ENCODE measurements at regions not wholly inside any gene's neighbourhood (a gene's known extent, or its start where the extent isn't known, plus 50 kb on each side); places are given as distances from the start of the nearest gene placed in this dataset.

- intact Hi-C loops (cut with DNase I; ENCODE audit: low total_unique reads) = no loop called here
- Histone ChIP-seq H3K4me1 (no peaks in the 10 kb centered on the region), H3K9me3 (no peaks in the 10 kb centered on the region), H3K4me3 (no peak overlapping the region), H3K36me3 (no peaks in the 10 kb centered on the region), H3K27me3 (no peaks in the 10 kb centered on the region), H3K27ac (no peak overlapping the region)
- TF ChIP-seq CTCF (IDR thresholded peaks at IDR 0.05) (no peak), POLR2A (IDR thresholded peaks at IDR 0.05) (no peak)
- no peak for DNase-seq
Observed at GRCh38 chr17:69810326-69810965, 264.6 kb upstream of the KCNJ16 start.

DNA sequence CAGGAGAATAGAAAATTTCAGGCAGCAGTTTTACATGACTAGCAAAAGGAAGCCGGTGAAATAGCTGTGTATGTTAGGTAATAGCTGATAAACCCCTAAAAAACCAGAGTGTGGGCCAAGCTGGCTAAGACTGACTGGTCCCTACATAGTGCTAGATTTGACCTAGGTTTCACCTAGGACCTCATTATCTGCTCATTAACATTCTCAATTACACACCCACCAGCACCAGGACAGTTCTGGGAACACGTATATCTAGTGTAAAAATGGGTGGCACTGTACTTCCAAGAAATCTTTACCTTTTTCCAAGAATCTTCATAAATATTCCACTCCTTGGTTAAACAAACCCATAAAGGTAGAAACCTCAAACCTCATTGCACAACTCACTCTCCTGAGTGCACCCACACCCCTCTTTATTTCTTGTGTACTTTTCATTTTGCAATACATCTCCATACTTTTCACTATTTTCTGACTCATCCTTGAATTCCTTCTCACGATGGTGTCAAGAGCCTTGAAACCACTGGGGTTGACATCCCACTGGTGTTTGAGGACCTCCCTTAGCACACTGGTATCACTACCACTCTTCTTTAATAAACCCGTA is 262.7 kb upstream of the KCNJ16 start:
- Histone ChIP-seq H3K4me1 (no peaks in the 10 kb centered on the region), H3K4me3 (no peak overlapping the region), H3K27me3 (no peaks in the 10 kb centered on the region), H3K9me3 (no peaks in the 10 kb centered on the region), H3K27ac (no peak overlapping the region), H3K36me3 (no peaks in the 10 kb centered on the region)
- intact Hi-C loops (cut with DNase I; ENCODE audit: low total_unique reads) = no loop called here
- TF ChIP-seq POLR2A (IDR thresholded peaks at IDR 0.05) = no peak
- TF ChIP-seq CTCF (IDR thresholded peaks at IDR 0.05) = no peak
- no peak for DNase-seq

- intact Hi-C loops (cut with DNase I; ENCODE audit: low total_unique reads) = no loop called here
- no peaks in the 10 kb centered on the region for H3K36me3 ChIP-seq
- TF ChIP-seq CTCF (IDR thresholded peaks at IDR 0.05) = no peak
Observed at GRCh38 chr17:69814031-69814430, 261.0 kb upstream of the KCNJ16 start.

DNA sequence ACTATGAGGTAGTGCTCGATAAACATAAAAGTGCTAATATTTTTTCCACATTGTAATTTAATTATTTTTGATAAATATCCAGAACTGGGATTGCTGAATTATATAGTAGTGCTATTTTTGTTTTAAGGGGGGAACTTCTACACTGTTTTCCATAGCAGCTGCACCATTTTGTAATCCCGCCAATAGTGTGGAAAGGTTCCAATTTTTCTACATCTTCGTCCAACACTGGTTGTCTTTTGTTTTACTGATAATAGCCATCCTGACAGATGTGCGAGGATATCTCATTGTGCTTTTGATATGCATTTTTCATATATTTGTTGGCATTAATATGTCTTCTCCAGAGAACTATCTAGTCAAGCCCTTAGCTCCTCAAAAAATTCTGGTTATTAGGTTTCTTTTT is 259.6 kb upstream of the KCNJ16 start:
- no peak for DNase-seq
- Histone ChIP-seq H3K4me1 (no peaks in the 10 kb centered on the region), H3K36me3 (no peaks in the 10 kb centered on the region)

More at GRCh38 chr17:69814031-69814430, 261.0 kb upstream of the KCNJ16 start:
- no peak for DNase-seq
- H3K27ac ChIP-seq = no peak overlapping the region
- H3K27me3 ChIP-seq = no peaks in the 10 kb centered on the region
- H3K4me3 ChIP-seq = no peak overlapping the region
- H3K4me1 ChIP-seq = no peaks in the 10 kb centered on the region
- no peaks in the 10 kb centered on the region for H3K9me3 ChIP-seq

More for the DNA sequence above, 259.6 kb upstream of the KCNJ16 start:
- intact Hi-C loops (cut with DNase I; ENCODE audit: low total_unique reads) = no loop called here
- Histone ChIP-seq H3K9me3 (no peaks in the 10 kb centered on the region), H3K27ac (no peak overlapping the region), H3K4me3 (no peak overlapping the region), H3K27me3 (no peaks in the 10 kb centered on the region)
- TF ChIP-seq POLR2A (IDR thresholded peaks at IDR 0.05) = no peak
- no peak for TF ChIP-seq CTCF (IDR thresholded peaks at IDR 0.05)
